Thymus (tissue), 11 donors: ENCODE measurements at regions not wholly inside any gene's neighbourhood (a gene's known extent, or its start where the extent isn't known, plus 50 kb on each side); places are given as distances from the start of the nearest gene placed in this dataset.

Experiments
- DNase-seq, 9 donors: peaks; one replicate each; pipeline ENCODE4 v3.0.0-alpha.2; 2013; ENCODE audit warnings: low spot score in 9 of 9, low read depth in 6 of 9, missing footprints in 1 of 9
- H3K27ac ChIP-seq, 2 donors: one replicate each; pipeline ENCODE4 v1.5.1; 2013; ENCODE audit warnings: control low read depth in 1 of 2, low read depth in 1 of 2, low read length in 1 of 2, mild to moderate bottlenecking in 1 of 2, moderate library complexity in 1 of 2
- H3K27me3 ChIP-seq, 2 donors: one replicate each; pipeline ENCODE4 v1.5.1; 2013; ENCODE audit warnings: low read length in 1 of 2; ENCODE audit not compliant: control insufficient read depth in 2 of 2, insufficient read depth in 1 of 2
- H3K36me3 ChIP-seq, 2 donors: one replicate each; pipeline ENCODE4 v1.5.1; 2013; ENCODE audit warnings: low read length in 1 of 2, mild to moderate bottlenecking in 1 of 2, moderate library complexity in 1 of 2; ENCODE audit not compliant: control insufficient read depth in 2 of 2, insufficient read depth in 2 of 2
- H3K4me1 ChIP-seq, 2 donors: one replicate each; pipeline ENCODE4 v1.5.1; 2013; ENCODE audit warnings: low read length in 2 of 2; ENCODE audit not compliant: control insufficient read depth in 2 of 2, insufficient read depth in 2 of 2
- H3K4me3 ChIP-seq, 2 donors: one replicate each; pipeline ENCODE4 v1.5.1; 2013; ENCODE audit warnings: low read length in 2 of 2, control low read depth in 1 of 2, mild to moderate bottlenecking in 1 of 2
- H3K9me3 ChIP-seq, 2 donors: one replicate each; pipeline ENCODE4 v1.5.1; 2013; ENCODE audit warnings: low read length in 1 of 2, mild to moderate bottlenecking in 1 of 2; ENCODE audit not compliant: control insufficient read depth in 2 of 2, insufficient read depth in 1 of 2
- WGBS: extraction: QIAGEN DNeasy Blood & Tissue Kit; methylation state at CpG from one replicate; pipeline ENCODE4 v1.1.7; 2013; 5-methylcytosine and 5-hydroxymethylcytosine counted together
- donor health status: healthy.

DNA sequence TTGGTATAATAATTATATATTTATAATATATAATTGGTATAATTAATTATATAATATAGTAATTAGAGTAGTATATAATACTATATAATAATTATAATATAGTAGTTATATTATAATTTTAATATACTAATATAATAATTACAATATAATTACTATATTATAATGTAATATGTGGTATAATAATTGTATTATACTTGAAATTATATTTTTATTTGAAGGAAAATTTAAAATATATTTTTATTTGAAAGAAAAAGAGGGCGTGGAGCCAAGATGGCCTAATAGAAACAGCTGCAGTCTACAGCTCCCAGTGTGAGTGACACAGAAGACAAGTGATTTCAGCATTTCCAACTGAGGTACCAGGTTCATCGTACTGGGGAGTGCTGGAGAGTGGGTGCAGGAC is 365.9 kb downstream of the MMUT start:
- Histone ChIP-seq H3K27ac (no peak overlapping the region), H3K27me3 (no peaks in the 10 kb centered on the region), H3K36me3 (no peaks in the 10 kb centered on the region), H3K4me3 (no peak overlapping the region), H3K9me3 (peaks cover 2 to 10% of the 10 kb centered on the region in 2 donors), H3K4me1 (no peaks in the 10 kb centered on the region)
- 86% methylated on average over 2 of the region's 2 CpGs for WGBS
- DNase-seq: no peak

DNA sequence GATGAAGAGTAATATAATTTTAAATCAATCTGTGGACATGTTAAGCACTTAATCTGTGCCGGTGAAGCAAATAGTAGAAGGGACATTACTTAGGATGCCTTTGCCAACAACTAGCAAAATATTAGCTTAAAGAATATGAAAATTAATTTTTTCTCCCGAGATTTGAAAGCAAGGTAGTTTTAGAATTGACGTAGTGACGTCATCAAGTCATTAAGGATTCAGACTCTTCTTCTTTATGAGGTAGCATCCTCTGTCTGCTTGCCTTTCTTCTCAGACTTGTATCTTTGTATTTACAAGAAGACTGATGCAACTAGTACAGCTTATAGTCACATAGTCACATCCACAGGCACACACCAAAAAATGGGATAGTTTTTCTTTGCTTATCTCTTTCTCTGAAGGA is 374.4 kb downstream of the MMUT start:
- Histone ChIP-seq H3K9me3 (peaks cover 1 to 12% of the 10 kb centered on the region in 2 donors), H3K4me1 (no peaks in the 10 kb centered on the region), H3K27me3 (no peaks in the 10 kb centered on the region), H3K27ac (no peak overlapping the region), H3K36me3 (no peaks in the 10 kb centered on the region), H3K4me3 (no peak overlapping the region)
- WGBS: 83% methylated on average over 4 of the region's 4 CpGs
- DNase-seq: no peak

GRCh38 chr6:49087369-49087768 is 375.7 kb downstream of the MMUT start:
- Histone ChIP-seq H3K9me3 (peaks cover 1 to 14% of the 10 kb centered on the region in 2 donors), H3K27me3 (no peaks in the 10 kb centered on the region), H3K4me3 (no peak overlapping the region), H3K36me3 (no peaks in the 10 kb centered on the region), H3K4me1 (no peaks in the 10 kb centered on the region), H3K27ac (no peak overlapping the region)
- DNase-seq: no peak
- WGBS: 82% methylated on average over 3 of the region's 3 CpGs

GRCh38 chr6:49082611-49083010 is 380.4 kb downstream of the MMUT start:
- peaks cover 1 to 14% of the 10 kb centered on the region in 2 donors for H3K9me3 ChIP-seq
- no peak overlapping the region for H3K4me3 ChIP-seq
- DNase-seq: no peak
- WGBS: 90% methylated on average over 2 of the region's 2 CpGs
- H3K27ac ChIP-seq: no peak overlapping the region
- no peaks in the 10 kb centered on the region for H3K27me3 ChIP-seq
- no peaks in the 10 kb centered on the region for H3K4me1 ChIP-seq
- no peaks in the 10 kb centered on the region for H3K36me3 ChIP-seq

DNA sequence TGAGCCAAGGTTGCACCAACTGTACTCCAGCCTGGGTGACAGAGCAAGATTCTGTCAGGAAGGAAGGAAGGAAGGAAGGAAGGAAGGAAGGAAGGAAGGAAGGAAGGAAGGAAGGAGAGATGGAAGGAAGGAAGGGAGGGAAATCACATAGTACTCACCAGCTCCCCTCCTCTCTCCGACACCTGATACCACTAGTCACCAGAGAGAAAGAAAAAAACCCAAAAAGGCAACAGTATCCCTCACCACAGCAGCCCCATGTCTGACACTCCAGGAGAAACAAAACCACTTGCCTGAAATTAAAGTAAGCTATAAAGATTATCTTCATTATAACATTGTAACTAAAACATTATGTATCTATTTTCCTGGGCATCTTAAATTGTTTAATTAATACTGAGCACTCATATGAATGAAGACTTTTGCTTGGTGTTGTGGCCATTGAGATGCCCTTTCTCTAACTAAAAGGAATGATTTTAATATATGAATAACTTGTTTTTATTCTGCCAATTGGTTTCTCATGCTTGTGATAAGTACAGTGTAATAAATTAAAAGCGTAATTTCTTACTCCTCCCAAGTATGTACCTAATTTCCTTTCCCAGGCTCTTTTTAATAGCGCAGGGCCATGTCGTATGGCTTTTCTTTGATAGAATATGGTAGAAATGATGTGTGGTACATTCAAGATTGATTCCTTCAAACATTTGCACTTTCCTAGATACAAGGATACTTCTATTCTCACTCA is 390.0 kb downstream of the MMUT start:
- H3K4me3 ChIP-seq: no peak overlapping the region
- 94% methylated on average over 4 of the region's 4 CpGs for WGBS
- DNase-seq: no peak

DNA sequence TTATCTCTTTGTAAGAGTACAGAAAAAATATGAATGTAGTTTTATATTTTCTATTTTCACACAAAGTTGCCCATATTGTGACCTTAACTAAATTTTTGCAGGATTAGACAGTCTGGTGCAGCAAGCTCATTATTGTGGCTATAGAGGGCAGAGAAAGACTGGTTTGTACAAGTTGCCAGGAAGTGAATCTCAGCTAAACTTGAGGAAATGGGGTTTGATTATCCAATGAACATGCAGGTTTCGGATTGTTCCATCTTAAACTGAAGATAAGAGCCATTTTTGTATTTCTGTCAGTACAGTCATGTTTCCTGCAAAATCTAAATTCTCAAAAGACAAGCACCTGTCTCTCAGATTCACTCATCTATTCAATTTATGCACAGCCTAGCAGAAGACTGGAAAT is 390.9 kb downstream of the MMUT start:
- no peaks in the 10 kb centered on the region for H3K27me3 ChIP-seq
- H3K4me1 ChIP-seq: no peaks in the 10 kb centered on the region
- no peaks in the 10 kb centered on the region for H3K36me3 ChIP-seq
- WGBS: 91% methylated on average over 1 of the region's 1 CpG
- H3K4me3 ChIP-seq: no peak overlapping the region
- DNase-seq: no peak
- H3K9me3 ChIP-seq: peaks cover 0 to 5% of the 10 kb centered on the region in 2 donors
- no peak overlapping the region for H3K27ac ChIP-seq

More for the DNA sequence above, 390.0 kb downstream of the MMUT start:
- Histone ChIP-seq H3K9me3 (peaks cover 0 to 5% of the 10 kb centered on the region in 2 donors), H3K27ac (no peak overlapping the region), H3K4me1 (no peaks in the 10 kb centered on the region), H3K27me3 (no peaks in the 10 kb centered on the region), H3K36me3 (no peaks in the 10 kb centered on the region)

- H3K27ac ChIP-seq: no peak overlapping the region
- H3K9me3 ChIP-seq: peaks cover 0 to 9% of the 10 kb centered on the region in 2 donors
- H3K4me3 ChIP-seq: no peak overlapping the region
- no peaks in the 10 kb centered on the region for H3K27me3 ChIP-seq
- H3K36me3 ChIP-seq: no peaks in the 10 kb centered on the region
- H3K4me1 ChIP-seq: no peaks in the 10 kb centered on the region
- 96% methylated on average over 2 of the region's 2 CpGs for WGBS
- no peak for DNase-seq
These were observed 392.6 kb downstream of the MMUT start for GRCh38 chr6:49070411-49070810.

- DNase-seq: no peak
- WGBS: 93% methylated on average over 4 of the region's 4 CpGs
These were observed 408.7 kb downstream of the MMUT start for GRCh38 chr6:49054311-49054710.

GRCh38 chr6:49052901-49053300 is 410.2 kb downstream of the MMUT start:
- H3K27me3 ChIP-seq: no peaks in the 10 kb centered on the region
- no peaks in the 10 kb centered on the region for H3K4me1 ChIP-seq
- H3K36me3 ChIP-seq: no peaks in the 10 kb centered on the region
- 93% methylated on average over 2 of the region's 2 CpGs for WGBS
- H3K27ac ChIP-seq: no peak overlapping the region
- no peak overlapping the region for H3K4me3 ChIP-seq
- peaks cover 0 to 6% of the 10 kb centered on the region in 2 donors for H3K9me3 ChIP-seq
- no peak for DNase-seq

More at GRCh38 chr6:49054311-49054710, 408.7 kb downstream of the MMUT start:
- Histone ChIP-seq H3K27ac (no peak overlapping the region), H3K4me1 (no peaks in the 10 kb centered on the region), H3K4me3 (no peak overlapping the region), H3K9me3 (peaks cover 0 to 10% of the 10 kb centered on the region in 2 donors), H3K27me3 (no peaks in the 10 kb centered on the region), H3K36me3 (no peaks in the 10 kb centered on the region)
